IMR-90 (cell line): ENCODE measurements at regions not wholly inside any gene's neighbourhood (a gene's known extent, or its start where the extent isn't known, plus 50 kb on each side); places are given as distances from the start of the nearest gene placed in this dataset.

ENCODE experiments used
- ATAC-seq: fragments of 200-7000 bp; cut with Tn5 transposase; 2 replicates; pipeline ENCODE4 v1.9.1; 2020; ENCODE audit warnings: low read depth, mild to moderate bottlenecking, moderate library complexity
- BruUV-seq: library from RNA; stranded (reverse); fragments of 400-500 nt; replicated peaks from 2 replicates; lab custom pipeline; 2021; lab: Mats Ljungman, UMichigan
- CTCF ChIA-PET: fragments of 300-600 bp; formaldehyde crosslinking; extraction: SDS; loops from one replicate; lab custom pipeline; 2021; ENCODE audit warnings: antibody characterized with exemption; lab: Yijun Ruan, JAX
- POLR2A ChIA-PET: fragments of 300-600 bp; sonication (Branson Sonifier 250); formaldehyde crosslinking; loops from one replicate; lab custom pipeline; 2022; ENCODE audit warnings: antibody characterized with exemption; ENCODE audit not compliant: unreplicated experiment; lab: Charles Lee
- DNase-seq: peaks from one replicate; pipeline ENCODE4 v3.0.0; 2013
- H2AFZ ChIP-seq: replicated peaks from 2 replicates; pipeline ENCODE3; 2013; ENCODE audit warnings: low read length, mild to moderate bottlenecking; ENCODE audit not compliant: poor library complexity
- H2AK5ac ChIP-seq: 2 replicates; pipeline ENCODE4 v1.6.1; 2013; ENCODE audit warnings: low read depth, low read length, inconsistent platforms
- H2AK9ac ChIP-seq: replicated peaks from 2 replicates; pipeline ENCODE3; 2013; ENCODE audit warnings: mild to moderate bottlenecking, low read depth, low read length, moderate library complexity; ENCODE audit not compliant: poor library complexity
- H2BK120ac ChIP-seq: 2 replicates; pipeline ENCODE4 v1.6.1; 2013; ENCODE audit warnings: low read depth, low read length, inconsistent platforms
- H2BK15ac ChIP-seq: 3 replicates; pipeline ENCODE4 v1.6.1; 2013; ENCODE audit warnings: low read depth, low read length, inconsistent platforms
- H2BK20ac ChIP-seq: 2 replicates; pipeline ENCODE4 v1.6.1; 2013; ENCODE audit warnings: low read depth, mild to moderate bottlenecking, inconsistent platforms, low read length, moderate library complexity
- H2BK5ac ChIP-seq: 2 replicates; pipeline ENCODE4 v1.6.1; 2013; ENCODE audit warnings: mild to moderate bottlenecking, low read depth, low read length, inconsistent platforms; ENCODE audit not compliant: poor library complexity, severe bottlenecking
- H3K14ac ChIP-seq: replicated peaks from 2 replicates; pipeline ENCODE4 v1.6.1; 2013; ENCODE audit warnings: low read depth, low read length, inconsistent platforms
- H3K18ac ChIP-seq: 2 replicates; pipeline ENCODE4 v1.6.1; 2013; ENCODE audit warnings: low read depth, low read length, control low read depth
- H3K23ac ChIP-seq: 2 replicates; pipeline ENCODE4 v1.6.1; 2013; ENCODE audit warnings: low read depth, low read length, inconsistent platforms
- H3K27ac ChIP-seq: 2 replicates; pipeline ENCODE4 v1.5.1; 2013; ENCODE audit warnings: mild to moderate bottlenecking, control low read depth, low read length; ENCODE audit not compliant: insufficient read depth
- H3K27me3 ChIP-seq: 2 replicates; pipeline ENCODE4 v1.6.1; 2013; ENCODE audit warnings: low read length; ENCODE audit not compliant: control insufficient read depth, insufficient read depth
- H3K36me3 ChIP-seq: 2 replicates; pipeline ENCODE4 v1.6.1; 2013; ENCODE audit warnings: low read length, mixed read lengths; ENCODE audit not compliant: control insufficient read depth, insufficient read depth
- H3K4ac ChIP-seq: 2 replicates; pipeline ENCODE4 v1.6.1; 2013; ENCODE audit warnings: low read depth, low read length, inconsistent platforms
- H3K4me1 ChIP-seq: 2 replicates; pipeline ENCODE4 v1.6.1; 2013; ENCODE audit warnings: low read length, mixed read lengths; ENCODE audit not compliant: control insufficient read depth, insufficient read depth
- H3K4me2 ChIP-seq: 2 replicates; pipeline ENCODE4 v1.6.1; 2013; ENCODE audit warnings: low read depth, mild to moderate bottlenecking, control low read depth, low read length, moderate library complexity
- H3K4me3 ChIP-seq: 2 replicates; pipeline ENCODE4 v1.5.1; 2013; ENCODE audit warnings: low read depth, mild to moderate bottlenecking, control low read depth, low read length, moderate library complexity; ENCODE audit not compliant: insufficient read depth
- H3K56ac ChIP-seq: 2 replicates; pipeline ENCODE4 v1.6.1; 2013; ENCODE audit warnings: low read length, inconsistent platforms; ENCODE audit not compliant: insufficient read depth; ENCODE audit errors: extremely low read depth
- H3K79me1 ChIP-seq, 2 experiments: 2 replicates each; pipeline ENCODE4 v1.6.1; 2013; ENCODE audit warnings: low read length in 2 of 2, inconsistent platforms in 1 of 2, low read depth in 1 of 2
- H3K9ac ChIP-seq: 2 replicates; pipeline ENCODE4 v1.6.1; 2013; ENCODE audit warnings: low read depth, low read length, control low read depth
- H3K9me1 ChIP-seq: 2 replicates; pipeline ENCODE4 v1.6.1; 2013; ENCODE audit warnings: low read length, inconsistent platforms; ENCODE audit not compliant: insufficient read depth
- H3K9me3 ChIP-seq: 2 replicates; pipeline ENCODE4 v1.6.1; 2013; ENCODE audit warnings: low read length; ENCODE audit not compliant: control insufficient read depth, insufficient read depth
- H4K20me1 ChIP-seq: 2 replicates; pipeline ENCODE4 v1.6.1; 2013; ENCODE audit warnings: low read length, inconsistent platforms; ENCODE audit not compliant: insufficient read depth
- H4K5ac ChIP-seq: 2 replicates; pipeline ENCODE4 v1.6.1; 2013; ENCODE audit warnings: mild to moderate bottlenecking, low read depth, low read length, control low read depth
- H4K8ac ChIP-seq, 2 experiments: 2 replicates each; pipeline ENCODE4 v1.6.1; 2013; ENCODE audit warnings: low read depth in 2 of 2, low read length in 2 of 2, control low read depth in 1 of 2, inconsistent platforms in 1 of 2
- H4K91ac ChIP-seq: 2 replicates; pipeline ENCODE4 v1.6.1; 2013; ENCODE audit warnings: low read depth, low read length, inconsistent platforms; ENCODE audit not compliant: insufficient read depth
- BHLHE40 ChIP-seq: fragments of 150-350 bp; IDR thresholded peaks from 2 replicates; pipeline ENCODE4 v1.6.1; 2016; ENCODE audit warnings: mild to moderate bottlenecking, low read depth, low read length
- CHD1 ChIP-seq: IDR thresholded peaks from 2 replicates; pipeline ENCODE4 v1.6.1; 2012; ENCODE audit warnings: low read depth, low read length, improper control_type of control experiment
- FOS ChIP-seq: fragments of 150-350 bp; IDR thresholded peaks from 2 replicates; pipeline ENCODE4 v1.6.1; 2016; ENCODE audit warnings: low read depth, low read length
- MAFK ChIP-seq: IDR thresholded peaks from 2 replicates; pipeline ENCODE4 v1.6.1; 2012; ENCODE audit warnings: low read depth, low read length, improper control_type of control experiment
- MAZ ChIP-seq: IDR thresholded peaks from 2 replicates; pipeline ENCODE4 v1.6.1; 2012; ENCODE audit warnings: low read depth, mild to moderate bottlenecking, low read length, improper control_type of control experiment, moderate library complexity, borderline replicate concordance
- MXI1 ChIP-seq: IDR thresholded peaks from 2 replicates; pipeline ENCODE4 v1.6.1; 2012; ENCODE audit warnings: low read depth, mild to moderate bottlenecking, low read length, moderate library complexity, borderline replicate concordance
- RFX5 ChIP-seq: IDR thresholded peaks from 2 replicates; pipeline ENCODE4 v1.8.0; 2012; ENCODE audit warnings: low read depth, mild to moderate bottlenecking, low read length, moderate library complexity
- SMC3 ChIP-seq: fragments of 150-350 bp; IDR thresholded peaks from 2 replicates; pipeline ENCODE4 v1.6.1; 2016; ENCODE audit warnings: low read depth, mild to moderate bottlenecking, antibody characterized with exemption, low read length, moderate library complexity
- WGBS, 2 experiments: methylation state at CpG; one replicate each; pipeline versions ENCODE4 v1.1.5 to v1.1.7; 2013; ENCODE audit warnings: missing lambda C conversion rate in 2 of 2; ENCODE audit not compliant: insufficient read length in 1 of 2; ENCODE audit errors: extremely low coverage in 2 of 2; 5-methylcytosine and 5-hydroxymethylcytosine counted together
- dilution Hi-C: fragments of 300-500 bp; cut with HindIII; formaldehyde crosslinking; loops from one replicate; pipeline ENCODE4 v1.14.3; 2018; ENCODE audit warnings: low sequenced_read_pairs; ENCODE audit not compliant: unreplicated experiment
- in situ Hi-C: fragments of 300-500 bp; cut with MboI; formaldehyde crosslinking; loops from 3 replicates; pipeline ENCODE4 v1.14.3; 2019; ENCODE audit warnings: low sequenced_read_pairs, inconsistent platforms, mixed read lengths
- intact Hi-C: fragments of 100-400 bp; cut with micrococcal nuclease; formaldehyde crosslinking; loops from 2 replicates; pipeline ENCODE4 v1.10.0; 2022
- TF ChIP-seq, protein P1 (sequence below): conservative IDR thresholded peaks from 2 replicates; pipeline ENCODE4 v1.5.1; 2012; ENCODE audit warnings: mild to moderate bottlenecking, low read depth, low read length, improper control_type of control experiment
- TF ChIP-seq, protein P2 (sequence below): fragments of 150-350 bp; IDR thresholded peaks from 2 replicates; pipeline ENCODE4 v1.6.1; 2017; ENCODE audit warnings: mild to moderate bottlenecking, antibody characterized with exemption, low read length, low read depth

DNA sequence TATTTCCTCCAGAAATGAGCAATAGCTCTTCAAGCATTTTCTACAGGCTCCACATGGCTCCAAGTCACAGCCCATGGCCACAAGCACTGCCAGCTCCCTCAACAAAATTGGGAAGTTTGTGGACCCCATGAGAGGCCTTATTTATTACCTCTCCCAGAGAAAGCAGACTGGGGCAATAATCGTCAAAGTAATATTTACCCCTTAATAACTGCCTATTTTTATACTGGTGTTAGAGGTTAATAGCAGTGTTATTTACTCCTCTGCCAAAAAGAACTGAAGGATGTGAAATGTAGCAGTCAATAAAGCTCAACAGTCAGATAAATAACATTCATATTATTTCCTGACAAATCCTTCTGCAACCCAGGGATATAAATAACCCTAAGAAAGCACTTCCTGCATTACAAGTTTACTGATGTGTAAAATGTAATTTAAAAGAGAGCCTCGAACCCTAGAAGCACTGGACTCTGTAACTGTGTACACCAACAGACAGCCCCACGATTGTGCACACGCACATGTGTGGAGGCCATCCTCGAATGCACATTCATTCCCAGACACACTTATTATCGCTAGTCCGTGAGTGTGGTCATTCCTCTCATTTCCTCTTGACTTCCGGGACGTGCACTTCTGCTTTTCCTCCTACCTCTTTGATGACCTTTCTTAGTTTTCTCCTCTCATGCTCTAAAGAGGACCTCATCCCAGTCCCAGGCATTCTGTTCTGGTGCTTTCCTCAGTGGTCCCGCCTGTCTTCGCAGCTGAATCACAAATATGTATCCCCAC is 157.4 kb downstream of the EVX1 start:
- intact Hi-C loops: no loop called here
- H3K9me3 ChIP-seq: no peaks in the 10 kb centered on the region
- H3K27me3 ChIP-seq: peaks cover 8% of the 10 kb centered on the region; the same call in 1 of the 2 replicates
- no peak overlapping the region for H2AFZ ChIP-seq
- in situ Hi-C loops: no loop called here
- no peak overlapping the region for H4K8ac ChIP-seq
- no peak overlapping the region for H3K4me2 ChIP-seq
- no peak overlapping the region for H2BK5ac ChIP-seq
- H3K27ac ChIP-seq: no peak overlapping the region
- no peak overlapping the region for H3K4ac ChIP-seq
- no peaks in the 10 kb centered on the region for H4K20me1 ChIP-seq
- no peaks in the 10 kb centered on the region for H3K4me1 ChIP-seq
- no peak overlapping the region for H4K91ac ChIP-seq
- ChIA-PET CTCF (no interaction called here), POLR2A (no interaction called here)
- 40% methylated on average over 7 of the region's 11 CpGs; no CpG with 5 or more reads in 1 of the 2 experiments for WGBS, 2 experiments
- ATAC-seq (no peak), DNase-seq (no peak)
- H2AK9ac ChIP-seq: no peak overlapping the region
- H2AK5ac ChIP-seq: no peak overlapping the region
- H3K79me1 ChIP-seq: no peaks in the 10 kb centered on the region
- no peak overlapping the region for H3K9ac ChIP-seq
- no peaks in the 10 kb centered on the region for H3K9me1 ChIP-seq
- no peak overlapping the region for H3K4me3 ChIP-seq
- no TSS peak for BruUV-seq
- H2BK20ac ChIP-seq: no peak overlapping the region
- dilution Hi-C loops: no loop called here
- TF ChIP-seq MAFK: no peak
- TF ChIP-seq MAZ: no peak
- no peak for TF ChIP-seq FOS
- no peak for TF ChIP-seq MXI1
- TF ChIP-seq SMC3: no peak
- TF ChIP-seq CHD1: no peak
- TF ChIP-seq RFX5: no peak
- TF ChIP-seq, protein P1, sequence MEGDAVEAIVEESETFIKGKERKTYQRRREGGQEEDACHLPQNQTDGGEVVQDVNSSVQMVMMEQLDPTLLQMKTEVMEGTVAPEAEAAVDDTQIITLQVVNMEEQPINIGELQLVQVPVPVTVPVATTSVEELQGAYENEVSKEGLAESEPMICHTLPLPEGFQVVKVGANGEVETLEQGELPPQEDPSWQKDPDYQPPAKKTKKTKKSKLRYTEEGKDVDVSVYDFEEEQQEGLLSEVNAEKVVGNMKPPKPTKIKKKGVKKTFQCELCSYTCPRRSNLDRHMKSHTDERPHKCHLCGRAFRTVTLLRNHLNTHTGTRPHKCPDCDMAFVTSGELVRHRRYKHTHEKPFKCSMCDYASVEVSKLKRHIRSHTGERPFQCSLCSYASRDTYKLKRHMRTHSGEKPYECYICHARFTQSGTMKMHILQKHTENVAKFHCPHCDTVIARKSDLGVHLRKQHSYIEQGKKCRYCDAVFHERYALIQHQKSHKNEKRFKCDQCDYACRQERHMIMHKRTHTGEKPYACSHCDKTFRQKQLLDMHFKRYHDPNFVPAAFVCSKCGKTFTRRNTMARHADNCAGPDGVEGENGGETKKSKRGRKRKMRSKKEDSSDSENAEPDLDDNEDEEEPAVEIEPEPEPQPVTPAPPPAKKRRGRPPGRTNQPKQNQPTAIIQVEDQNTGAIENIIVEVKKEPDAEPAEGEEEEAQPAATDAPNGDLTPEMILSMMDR: no peak
- TF ChIP-seq BHLHE40: no peak
- TF ChIP-seq, protein P2, sequence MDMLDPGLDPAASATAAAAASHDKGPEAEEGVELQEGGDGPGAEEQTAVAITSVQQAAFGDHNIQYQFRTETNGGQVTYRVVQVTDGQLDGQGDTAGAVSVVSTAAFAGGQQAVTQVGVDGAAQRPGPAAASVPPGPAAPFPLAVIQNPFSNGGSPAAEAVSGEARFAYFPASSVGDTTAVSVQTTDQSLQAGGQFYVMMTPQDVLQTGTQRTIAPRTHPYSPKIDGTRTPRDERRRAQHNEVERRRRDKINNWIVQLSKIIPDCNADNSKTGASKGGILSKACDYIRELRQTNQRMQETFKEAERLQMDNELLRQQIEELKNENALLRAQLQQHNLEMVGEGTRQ: no peak
- no peak overlapping the region for H3K14ac ChIP-seq
- H3K23ac ChIP-seq: no peak overlapping the region
- no peak overlapping the region for H2BK15ac ChIP-seq
- no peak overlapping the region for H4K5ac ChIP-seq
- H3K36me3 ChIP-seq: no peaks in the 10 kb centered on the region
- no peak overlapping the region for H3K56ac ChIP-seq
- H2BK120ac ChIP-seq: no peak overlapping the region
- no peak overlapping the region for H3K18ac ChIP-seq
